Daoy (cell line): ENCODE measurements at regions not wholly inside any gene's neighbourhood (a gene's known extent, or its start where the extent isn't known, plus 50 kb on each side); places are given as distances from the start of the nearest gene placed in this dataset.

Experiments
- DNase-seq: peaks from one replicate; pipeline ENCODE4 v3.0.0-alpha.2; 2015; ENCODE audit warnings: low read depth

DNA sequence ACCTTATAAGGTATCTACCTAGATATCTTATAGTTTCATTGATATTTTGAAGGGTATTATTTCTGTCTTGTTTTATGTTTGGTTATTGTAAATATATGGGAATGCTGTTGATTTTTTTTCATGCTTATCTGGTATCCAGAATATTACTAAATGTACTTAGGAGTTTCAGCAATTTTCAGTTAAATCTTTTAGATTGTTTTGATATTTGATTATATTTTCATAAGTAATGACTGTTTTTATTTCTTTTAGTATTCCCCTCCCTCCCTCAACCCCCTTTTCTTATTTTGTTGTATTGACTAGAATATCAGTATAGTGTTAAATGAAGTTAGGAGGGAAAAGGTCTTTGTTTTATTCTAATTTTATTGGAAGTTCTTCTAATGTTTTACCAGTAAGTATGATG is 344.4 kb upstream of the PROX1 start:
- no peak for DNase-seq

- DNase-seq = no peak
These were observed 339.7 kb upstream of the PROX1 start for GRCh38 chr1:213647864-213648650.

DNA sequence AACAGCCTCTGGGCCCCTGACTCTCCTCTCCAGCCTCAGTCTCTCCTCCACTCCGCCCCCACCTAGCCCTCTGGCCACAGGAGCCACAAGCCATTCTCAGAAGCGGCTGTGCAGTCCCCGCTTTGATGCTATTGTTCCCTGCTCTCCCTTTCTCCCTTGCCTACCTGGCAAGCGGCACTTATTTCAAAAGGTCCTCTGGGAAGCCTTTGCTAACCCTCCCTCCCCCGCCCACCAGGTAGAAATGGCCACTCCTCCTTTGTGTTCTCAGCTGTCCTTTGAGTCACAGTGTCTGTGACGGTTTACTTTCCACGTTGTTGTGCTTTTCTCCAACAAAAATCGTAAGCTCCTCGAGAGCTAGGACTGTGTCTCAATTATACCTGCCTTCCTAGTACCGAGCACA is 338.4 kb upstream of the PROX1 start:
- no peak for DNase-seq

- DNase-seq = no peak
These were observed 337.2 kb upstream of the PROX1 start for GRCh38 chr1:213650603-213651002.

DNA sequence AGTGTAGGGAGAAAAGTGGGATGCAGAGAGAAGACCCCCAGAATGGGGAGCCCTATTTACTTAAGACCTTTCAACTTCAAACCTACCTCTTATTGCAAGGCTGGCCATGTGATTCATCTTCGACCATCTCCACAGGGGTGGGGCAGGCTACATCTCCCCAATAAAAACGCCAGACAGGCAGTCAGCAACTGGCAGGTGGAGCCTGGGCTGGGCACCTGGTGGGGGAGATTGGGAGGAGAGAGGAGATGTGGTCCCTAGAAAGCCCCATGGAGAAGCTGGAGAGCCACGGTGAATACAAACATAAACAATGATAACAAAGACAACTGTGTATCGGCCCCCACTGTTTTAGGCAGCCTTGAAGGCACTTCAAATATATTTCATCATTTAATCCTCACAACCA is 336.7 kb upstream of the PROX1 start:
- DNase-seq = no peak

GRCh38 chr1:213652109-213652508 is 335.7 kb upstream of the PROX1 start:
- DNase-seq = no peak

- DNase-seq = no peak
These were observed 331.7 kb upstream of the PROX1 start for GRCh38 chr1:213656039-213656438.

DNA sequence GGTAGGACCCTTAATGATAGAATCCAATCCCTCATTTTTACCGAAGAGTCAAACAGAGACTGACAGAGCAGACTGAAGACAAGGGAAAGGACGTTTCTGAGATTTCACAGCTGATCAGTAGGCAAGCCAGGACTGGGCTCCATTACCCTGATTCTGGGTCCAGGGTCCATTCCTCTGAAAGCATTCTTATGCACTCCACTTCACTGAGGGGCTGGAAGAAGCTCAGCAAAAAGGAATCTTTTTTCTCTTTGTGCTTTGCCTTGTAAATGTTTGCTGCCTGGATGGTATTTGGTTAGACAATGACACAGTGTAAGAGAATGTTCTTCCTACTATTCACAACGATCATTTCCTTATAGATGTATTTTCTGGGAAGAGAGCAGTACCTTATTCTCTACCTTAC is 331.3 kb upstream of the PROX1 start:
- no peak for DNase-seq

DNA sequence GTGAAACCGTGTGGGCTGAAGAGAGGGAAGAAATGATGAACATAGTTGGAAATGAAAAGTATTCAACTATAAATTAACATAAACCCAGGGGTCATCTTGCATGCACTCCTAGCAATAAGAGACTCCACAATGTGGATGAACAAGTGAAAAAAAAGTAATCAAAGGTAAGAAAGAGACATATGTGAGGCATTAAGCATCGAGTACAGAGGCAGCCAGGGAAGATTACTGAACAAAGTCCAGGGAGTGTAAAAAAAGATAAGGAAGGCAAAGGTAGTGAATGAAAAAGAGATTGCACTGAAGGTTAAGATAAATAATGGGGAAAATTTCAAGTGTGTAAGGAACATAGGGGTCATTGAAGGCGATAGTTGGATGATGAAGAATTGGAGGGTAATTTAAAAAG is 330.8 kb upstream of the PROX1 start:
- DNase-seq = no peak

- no peak for DNase-seq
These were observed 329.9 kb upstream of the PROX1 start for GRCh38 chr1:213657879-213658278.

DNA sequence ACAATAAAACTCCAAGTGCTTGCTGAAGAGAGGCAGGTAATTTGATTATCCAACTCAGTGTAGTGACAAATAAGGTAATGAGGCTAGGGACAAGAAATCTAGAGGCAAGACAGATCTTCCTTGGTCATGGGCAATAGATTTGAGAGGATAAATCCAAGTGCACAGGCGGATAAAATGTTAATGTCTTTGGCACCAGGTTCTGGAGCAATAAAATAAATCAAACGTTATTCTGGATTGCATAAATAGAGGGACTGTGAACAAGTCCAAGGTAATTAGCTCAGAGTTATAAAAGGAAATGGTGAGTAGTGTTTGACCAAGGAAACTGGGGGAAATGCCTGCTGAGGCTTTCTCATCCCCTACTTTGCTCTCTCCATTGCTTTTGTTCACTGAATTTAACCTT is 329.3 kb upstream of the PROX1 start:
- no peak for DNase-seq

- DNase-seq = no peak
These were observed 327.9 kb upstream of the PROX1 start for GRCh38 chr1:213659580-213660547.

DNA sequence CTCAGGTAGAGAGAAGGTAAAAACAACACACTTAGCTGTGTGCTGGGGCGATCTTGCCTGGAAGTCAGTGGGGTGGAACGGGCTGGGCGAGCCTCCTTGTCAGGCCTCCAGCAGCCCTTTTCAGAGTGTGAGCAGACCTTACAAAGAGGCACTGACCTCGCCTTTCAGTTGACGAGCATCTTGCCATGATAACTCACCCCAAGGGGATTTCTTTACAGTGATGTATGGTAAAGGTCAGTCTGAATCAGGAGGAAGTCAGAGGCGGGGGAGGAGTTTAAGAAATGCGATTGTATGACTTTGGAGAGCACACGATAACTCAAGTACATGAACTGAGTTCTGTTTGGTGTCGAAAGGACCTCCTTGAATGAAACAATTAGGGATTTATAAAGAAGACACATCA is 326.5 kb upstream of the PROX1 start:
- peak; percentile 67 for DNase-seq

- DNase-seq = peak; percentile 16
These were observed 321.7 kb upstream of the PROX1 start for GRCh38 chr1:213666113-213666512.

DNA sequence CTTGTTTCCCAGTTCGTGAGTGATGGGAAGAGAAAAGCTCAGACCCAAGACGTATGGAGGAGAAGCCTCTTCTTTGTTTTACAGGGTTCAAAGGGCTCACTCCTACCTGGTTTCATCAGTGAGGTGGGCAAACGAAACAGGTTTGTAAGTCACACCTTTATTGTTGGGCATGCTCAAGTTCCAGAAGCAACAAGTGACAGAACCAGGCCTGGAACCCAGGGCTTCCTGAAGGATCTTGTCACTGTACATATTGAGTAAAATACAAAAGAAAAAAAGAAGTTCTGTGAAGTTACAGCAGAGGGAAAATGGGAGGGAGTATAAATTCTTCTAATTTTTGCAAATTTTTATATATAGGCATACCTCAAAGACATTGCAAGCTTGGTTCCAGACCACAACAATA is 320.9 kb upstream of the PROX1 start:
- no peak for DNase-seq

DNA sequence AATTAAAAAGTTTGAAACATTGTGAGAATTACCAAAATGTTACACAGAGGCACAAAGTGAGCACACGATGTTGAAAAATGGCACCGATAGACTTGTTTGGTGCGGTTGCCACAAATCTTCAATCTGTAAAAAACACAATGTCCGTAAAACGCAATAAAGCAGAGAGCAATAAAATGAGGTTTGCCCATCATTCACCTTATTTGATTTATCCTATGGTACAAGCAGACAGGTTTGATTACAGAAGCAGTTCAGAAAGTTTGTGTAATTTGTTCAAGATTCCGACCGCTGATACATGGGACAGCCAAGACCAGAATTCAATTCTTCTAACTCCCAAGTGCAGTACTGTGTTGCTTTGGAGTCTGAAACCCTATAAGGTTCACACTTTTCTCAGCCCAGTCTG is 318.3 kb upstream of the PROX1 start:
- DNase-seq = no peak

DNA sequence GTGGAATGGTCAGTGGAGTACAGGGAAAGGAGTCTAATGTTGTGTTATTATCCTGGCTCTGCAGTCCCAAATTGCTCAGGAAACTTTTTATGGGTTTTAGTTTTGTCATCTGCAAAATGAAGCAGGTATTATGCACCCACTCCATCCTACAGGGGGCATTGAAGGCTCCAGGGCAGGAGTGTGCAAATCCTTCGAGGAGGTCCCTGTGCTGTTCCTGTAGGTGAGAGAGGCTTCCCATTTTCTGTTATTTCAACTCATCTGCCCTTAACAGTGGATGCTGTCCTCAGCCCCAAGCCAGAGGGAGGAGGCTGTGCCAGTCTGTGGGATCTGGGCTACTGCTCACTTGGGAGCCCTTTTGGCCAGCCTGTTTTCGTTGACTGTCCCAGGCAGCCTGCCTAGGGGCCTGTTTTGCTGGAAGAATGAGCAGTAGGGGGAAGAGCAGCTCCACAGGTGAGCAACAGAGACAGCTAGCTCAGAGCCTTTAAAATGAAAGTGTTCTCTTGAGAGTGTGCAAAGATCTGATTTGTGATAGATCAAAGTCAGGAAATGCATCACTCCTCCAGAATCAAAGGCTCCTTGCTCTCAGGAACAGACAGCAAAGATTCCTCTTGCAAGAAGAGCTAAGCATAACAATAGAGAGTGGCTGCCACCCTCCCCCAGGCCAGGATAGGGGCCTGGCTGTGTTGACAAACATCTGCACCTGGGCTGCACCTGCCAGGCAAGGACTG is 317.6 kb upstream of the PROX1 start:
- no peak for DNase-seq

- no peak for DNase-seq
These were observed 317.1 kb upstream of the PROX1 start for GRCh38 chr1:213670692-213671023.

DNA sequence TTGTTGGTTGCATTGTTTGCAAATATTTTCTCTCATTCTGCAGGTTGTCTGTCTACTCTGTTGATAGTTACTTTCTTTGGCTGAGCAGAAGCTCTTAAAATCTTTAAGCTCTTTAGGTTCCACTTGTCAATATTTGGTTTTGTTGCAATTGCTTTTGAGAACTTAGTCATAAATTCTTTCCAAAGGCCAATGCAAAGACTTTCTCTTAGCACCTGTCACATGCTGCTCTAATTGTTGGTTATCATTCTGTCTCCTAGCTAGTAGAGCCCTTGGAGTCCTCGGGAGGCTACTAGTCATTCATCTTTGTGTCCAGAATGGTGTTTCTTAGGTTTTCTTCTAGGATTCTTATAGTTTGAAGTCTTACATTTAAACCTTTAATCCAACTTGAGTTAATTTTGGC is 312.7 kb upstream of the PROX1 start:
- DNase-seq = no peak

GRCh38 chr1:213676736-213677135 is 311.0 kb upstream of the PROX1 start:
- no peak for DNase-seq

DNA sequence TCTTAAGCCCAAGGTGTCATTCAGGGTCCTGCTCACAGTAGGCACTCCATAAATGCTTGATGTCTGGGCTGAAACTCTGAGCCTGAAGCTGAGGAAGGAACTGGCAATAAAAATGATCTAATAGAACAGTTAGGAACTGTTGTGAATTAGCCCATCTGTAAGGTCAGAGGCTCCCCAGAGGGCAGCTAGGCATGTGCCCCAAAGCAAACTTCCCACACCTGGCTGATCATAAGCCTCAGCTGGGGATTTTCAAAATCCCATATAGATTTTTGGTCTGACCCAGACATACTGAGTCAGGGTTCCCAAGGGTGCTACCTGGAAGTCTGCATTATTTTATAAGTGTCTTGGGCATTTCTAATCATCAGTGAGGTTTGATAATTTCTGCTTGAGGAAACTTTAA is 309.4 kb upstream of the PROX1 start:
- DNase-seq = no peak

GRCh38 chr1:213678753-213679152 is 309.0 kb upstream of the PROX1 start:
- DNase-seq = no peak

DNA sequence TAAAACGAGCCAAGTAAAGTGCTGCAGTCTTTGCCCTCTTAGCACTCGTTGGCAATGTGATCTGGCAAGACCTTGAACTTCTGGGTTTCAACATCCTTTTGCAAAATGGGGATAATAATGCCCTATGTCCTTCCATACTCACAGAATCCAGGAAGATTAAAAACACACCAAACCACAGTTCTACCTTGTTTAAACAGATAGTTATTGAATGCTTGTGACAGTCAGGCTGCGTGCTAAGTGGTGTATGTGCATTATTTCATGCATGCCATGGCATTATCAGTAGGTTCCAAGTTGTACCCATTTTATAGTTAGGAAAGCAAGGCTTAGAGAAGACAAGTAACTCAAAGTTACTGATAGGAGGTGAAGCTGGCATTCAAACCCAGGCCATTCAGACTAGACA is 308.6 kb upstream of the PROX1 start:
- no peak for DNase-seq
